ENCODE measurements at regions not wholly inside any gene's neighbourhood (a gene's known extent, or its start where the extent isn't known, plus 50 kb on each side); places are given as distances from the start of the nearest gene placed in this dataset.

- TF ChIP-seq CTCF (conservative IDR thresholded peaks at IDR 0.05 in 1 of 2, IDR thresholded peaks at IDR 0.05 in 1 of 2; ENCODE audit: low read depth in 1 of 2, low read length in 2 of 2) (no peak), EZH2 (IDR thresholded peaks at IDR 0.05; ENCODE audit: low read length, missing control alignments) (no peak)
Measured at GRCh38 chr2:64742678-64743077, 89.0 kb upstream of the SERTAD2 start.

All from fibroblast of lung (primary cell).